Gastrocnemius medialis (tissue), 4 donors: ENCODE measurements at regions not wholly inside any gene's neighbourhood (a gene's known extent, or its start where the extent isn't known, plus 50 kb on each side); places are given as distances from the start of the nearest gene placed in this dataset.

Source experiments
- ATAC-seq, 2 donors: fragments of 150-250 bp; one replicate each; pipeline ENCODE4 v1.9.1; 2016
- DNase-seq, 2 donors: peaks; one replicate each; pipeline ENCODE4 v3.0.0-alpha.2; 2019
- H3K27ac ChIP-seq, 4 donors: fragments of 200-600 bp; sonication (generic); 1 replicate in 1 of 4; 2 replicates in 3 of 4; pipeline ENCODE4 v1.5.1; 2016 to 2018; ENCODE audit warnings: mild to moderate bottlenecking in 2 of 4, moderate library complexity in 1 of 4
- H3K27me3 ChIP-seq, 3 donors: fragments of 200-600 bp; sonication (generic) in 2 of 3; 1 replicate in 1 of 3; 2 replicates in 2 of 3; pipeline versions ENCODE4 v1.5.1 to v1.6.0; 2016 to 2019; ENCODE audit warnings: mild to moderate bottlenecking in 1 of 3, moderate library complexity in 1 of 3
- H3K36me3 ChIP-seq, 2 donors: fragments of 200-600 bp; sonication (generic) in 1 of 2; one replicate each; pipeline ENCODE4 v1.5.1; 2017 to 2018
- H3K4me1 ChIP-seq, 2 donors: fragments of 200-600 bp; sonication (generic) in 1 of 2; one replicate each; pipeline ENCODE4 v1.5.1; 2016 to 2017; ENCODE audit warnings: mild to moderate bottlenecking in 2 of 2
- H3K4me3 ChIP-seq, 4 donors: fragments of 200-600 bp; sonication (generic) in 3 of 4; 1 replicate in 1 of 4; 2 replicates in 3 of 4; pipeline ENCODE4 v1.5.1; 2016 to 2019; ENCODE audit warnings: mild to moderate bottlenecking in 2 of 4
- H3K9me3 ChIP-seq, 3 donors: fragments of 200-600 bp; sonication (generic) in 2 of 3; 1 replicate in 1 of 3; 2 replicates in 2 of 3; pipeline ENCODE4 v1.5.1; 2016 to 2019
- POLR2A ChIP-seq, 2 donors: fragments of 450-650 bp; IDR thresholded peaks; one replicate each; pipeline ENCODE4 v1.6.1; 2017; ENCODE audit warnings: antibody characterized with exemption in 2 of 2, mild to moderate bottlenecking in 2 of 2, moderate library complexity in 2 of 2
- in situ Hi-C, 4 donors: fragments of 200-750 bp; cut with MboI; loops; one replicate each; pipeline versions ENCODE4 v1.15.0 to v1.8.0; 2017; ENCODE audit warnings: low sequenced_read_pairs in 4 of 4
- intact Hi-C: fragments of 100-400 bp; cut with DNase I; formaldehyde crosslinking; loops from one replicate; pipeline ENCODE4 v1.15.1; 2023; ENCODE audit warnings: low total_unique reads
- TF ChIP-seq, protein P1 (sequence below), 5 experiments: fragments of 450-650 bp in 3 of 5; fragments of 200-600 bp in 2 of 5; sonication (generic) in 2 of 5; IDR thresholded peaks in 4 of 5; conservative IDR thresholded peaks in 1 of 5; 1 replicate in 4 of 5; 2 replicates in 1 of 5; pipeline ENCODE4 v1.5.1; 2016 to 2019; ENCODE audit warnings: antibody characterized with exemption in 5 of 5, mild to moderate bottlenecking in 3 of 5, moderate library complexity in 3 of 5

DNA sequence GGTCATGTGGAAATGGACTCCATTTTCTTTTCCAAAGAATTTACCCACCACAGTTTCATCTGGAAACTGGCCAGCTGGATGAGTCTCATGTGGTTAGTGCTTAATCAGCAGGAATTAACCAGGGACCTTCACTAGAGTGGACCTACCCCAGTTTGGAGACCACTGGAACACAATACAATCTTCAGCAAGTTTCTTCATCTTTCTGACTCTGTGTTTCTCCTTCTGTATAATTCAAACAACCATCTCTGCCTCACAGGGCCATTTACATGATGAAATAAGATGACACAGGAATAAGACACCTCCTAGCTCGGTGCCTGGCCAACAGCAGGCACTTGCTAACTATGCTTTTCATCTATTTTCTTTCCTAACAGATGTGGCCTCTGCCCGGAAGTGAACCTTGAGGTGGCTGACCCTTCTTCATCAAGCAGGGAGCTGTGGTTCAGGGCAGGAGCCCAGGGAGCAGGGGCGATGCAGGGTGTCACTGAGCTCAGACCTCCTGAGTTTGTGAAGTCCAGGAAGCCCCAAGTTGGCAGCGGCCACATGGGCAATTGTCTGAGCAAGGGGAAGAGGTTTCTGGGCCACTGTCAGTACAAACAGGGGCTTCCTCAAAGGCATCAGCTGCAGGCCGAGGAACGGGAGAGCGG, 98.8 kb downstream of the SOD2 start:
- H3K27ac ChIP-seq = no peak overlapping the region
- no peaks in the 10 kb centered on the region for H3K4me1 ChIP-seq
- no peak for DNase-seq
- H3K36me3 ChIP-seq = peaks cover 0 to 3% of the 10 kb centered on the region in 2 donors
- no peak overlapping the region for H3K4me3 ChIP-seq
- no peaks in the 10 kb centered on the region for H3K27me3 ChIP-seq
- TF ChIP-seq, protein P1, sequence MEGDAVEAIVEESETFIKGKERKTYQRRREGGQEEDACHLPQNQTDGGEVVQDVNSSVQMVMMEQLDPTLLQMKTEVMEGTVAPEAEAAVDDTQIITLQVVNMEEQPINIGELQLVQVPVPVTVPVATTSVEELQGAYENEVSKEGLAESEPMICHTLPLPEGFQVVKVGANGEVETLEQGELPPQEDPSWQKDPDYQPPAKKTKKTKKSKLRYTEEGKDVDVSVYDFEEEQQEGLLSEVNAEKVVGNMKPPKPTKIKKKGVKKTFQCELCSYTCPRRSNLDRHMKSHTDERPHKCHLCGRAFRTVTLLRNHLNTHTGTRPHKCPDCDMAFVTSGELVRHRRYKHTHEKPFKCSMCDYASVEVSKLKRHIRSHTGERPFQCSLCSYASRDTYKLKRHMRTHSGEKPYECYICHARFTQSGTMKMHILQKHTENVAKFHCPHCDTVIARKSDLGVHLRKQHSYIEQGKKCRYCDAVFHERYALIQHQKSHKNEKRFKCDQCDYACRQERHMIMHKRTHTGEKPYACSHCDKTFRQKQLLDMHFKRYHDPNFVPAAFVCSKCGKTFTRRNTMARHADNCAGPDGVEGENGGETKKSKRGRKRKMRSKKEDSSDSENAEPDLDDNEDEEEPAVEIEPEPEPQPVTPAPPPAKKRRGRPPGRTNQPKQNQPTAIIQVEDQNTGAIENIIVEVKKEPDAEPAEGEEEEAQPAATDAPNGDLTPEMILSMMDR (IDR thresholded peaks at IDR 0.05 in 4 of 5, conservative IDR thresholded peaks at IDR 0.05 in 1 of 5) = no peak
- H3K9me3 ChIP-seq = no peaks in the 10 kb centered on the region
- in situ Hi-C loops = no loop called here
- intact Hi-C loops = no loop called here
- ATAC-seq = no peak

DNA sequence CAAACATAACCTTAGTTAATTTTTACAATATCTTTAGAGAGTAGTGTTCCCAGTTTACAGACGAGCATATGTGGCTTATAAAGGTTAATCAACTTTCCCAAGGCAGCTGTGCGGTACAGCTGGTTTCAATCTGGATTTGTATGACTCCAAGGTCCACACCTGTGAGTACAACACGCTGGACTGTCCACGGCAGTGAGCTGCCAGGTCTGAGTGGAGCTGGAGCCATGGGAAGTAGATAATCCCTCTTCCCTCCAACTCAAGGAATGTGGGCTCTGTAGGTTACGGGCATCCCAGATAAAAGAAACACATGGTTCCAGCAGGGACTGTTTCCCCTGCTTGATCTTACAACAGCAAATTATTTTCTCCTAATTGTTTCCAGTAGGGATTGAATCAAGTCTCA, 102.2 kb downstream of the SOD2 start:
- intact Hi-C loops = no loop called here
- peaks cover 0 to 14% of the 10 kb centered on the region in 2 donors for H3K36me3 ChIP-seq
- no peak overlapping the region for H3K27ac ChIP-seq
- in situ Hi-C loops = no loop called here
- no peak overlapping the region for H3K4me3 ChIP-seq
- no peak for ATAC-seq
- no peaks in the 10 kb centered on the region for H3K4me1 ChIP-seq
- DNase-seq = no peak
- H3K9me3 ChIP-seq = no peaks in the 10 kb centered on the region
- H3K27me3 ChIP-seq = no peaks in the 10 kb centered on the region
- TF ChIP-seq, protein P1 (IDR thresholded peaks at IDR 0.05 in 4 of 5, conservative IDR thresholded peaks at IDR 0.05 in 1 of 5) = no peak
- no peak for TF ChIP-seq POLR2A (IDR thresholded peaks at IDR 0.05)

DNA sequence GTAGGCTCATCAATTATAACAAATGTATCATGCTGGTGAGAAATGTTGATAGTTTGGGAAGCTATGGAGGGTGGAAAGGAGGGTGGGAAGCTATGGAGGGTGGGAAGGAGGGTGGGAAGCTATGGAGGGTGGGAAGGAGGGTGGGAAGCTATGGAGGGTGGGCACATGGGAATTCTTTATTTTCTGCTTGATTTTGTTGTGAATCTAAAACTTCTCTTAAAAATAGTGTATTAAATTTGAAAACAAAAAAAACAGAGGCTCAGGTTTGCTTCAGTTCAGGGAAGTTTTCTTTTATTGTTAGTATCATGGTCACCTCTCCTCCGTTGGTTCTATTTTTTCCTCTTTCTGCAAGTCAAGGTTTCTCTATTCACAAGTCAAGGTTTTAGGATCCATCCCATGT, 106.4 kb downstream of the SOD2 start:
- no peak for DNase-seq

DNA sequence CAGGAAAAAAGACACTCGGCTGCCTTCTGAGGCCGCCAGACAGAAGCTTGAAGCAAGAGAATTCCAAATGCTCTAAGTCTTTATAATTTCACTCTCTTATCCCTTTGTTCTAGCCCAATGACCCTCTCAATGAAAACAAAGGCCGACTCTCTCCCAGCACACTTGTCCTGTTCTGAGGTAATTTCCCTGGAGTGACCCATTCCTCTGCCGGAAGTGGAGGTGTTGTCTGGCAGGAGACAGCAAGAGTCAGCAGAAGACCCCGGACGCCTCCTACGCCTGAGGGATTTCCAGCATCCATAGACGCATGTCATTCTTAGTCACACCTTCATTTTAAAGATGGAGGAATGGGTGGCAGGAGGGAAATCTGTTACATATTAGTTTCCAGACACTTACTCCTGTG, 110.3 kb downstream of the SOD2 start:
- Histone ChIP-seq H3K4me3 (no peak overlapping the region), H3K36me3 (no peaks in the 10 kb centered on the region), H3K4me1 (no peaks in the 10 kb centered on the region), H3K27me3 (no peaks in the 10 kb centered on the region), H3K27ac (no peak overlapping the region), H3K9me3 (no peaks in the 10 kb centered on the region)
- in situ Hi-C loops = no loop called here
- ATAC-seq (no peak), DNase-seq (no peak)
- intact Hi-C loops = no loop called here
- no peak for TF ChIP-seq POLR2A (IDR thresholded peaks at IDR 0.05)
- TF ChIP-seq, protein P1 (IDR thresholded peaks at IDR 0.05 in 4 of 5, conservative IDR thresholded peaks at IDR 0.05 in 1 of 5) = no peak

More for the DNA sequence above, 106.4 kb downstream of the SOD2 start:
- TF ChIP-seq, protein P1 (IDR thresholded peaks at IDR 0.05 in 4 of 5, conservative IDR thresholded peaks at IDR 0.05 in 1 of 5) = no peak
- no peak for TF ChIP-seq POLR2A (IDR thresholded peaks at IDR 0.05)
- intact Hi-C loops (no loop called here), in situ Hi-C loops (no loop called here)
- H3K27me3 ChIP-seq = no peaks in the 10 kb centered on the region
- H3K4me3 ChIP-seq = no peak overlapping the region
- peaks cover 0 to 14% of the 10 kb centered on the region in 2 donors for H3K36me3 ChIP-seq
- H3K9me3 ChIP-seq = no peaks in the 10 kb centered on the region
- no peaks in the 10 kb centered on the region for H3K4me1 ChIP-seq
- no peak for ATAC-seq
- no peak overlapping the region for H3K27ac ChIP-seq

DNA sequence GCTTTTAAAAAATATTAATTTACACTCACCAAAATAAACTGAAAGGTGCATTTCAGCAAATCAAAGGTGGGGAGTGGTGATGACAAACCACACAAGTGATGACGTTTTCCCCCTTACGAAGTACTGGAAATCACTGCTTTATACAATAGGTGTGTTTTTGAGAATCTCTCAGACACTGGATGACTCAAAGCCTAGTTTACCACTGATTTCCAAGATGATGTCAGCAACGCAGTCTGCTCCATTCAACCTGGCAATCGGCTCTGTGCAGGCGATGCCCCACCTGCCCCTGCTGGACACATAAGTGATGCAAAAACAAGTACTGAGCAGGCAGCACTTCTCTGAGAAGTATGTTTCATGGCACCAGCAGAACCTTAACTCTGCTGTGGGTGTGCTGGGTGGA, 114.4 kb downstream of the SOD2 start:
- in situ Hi-C loops (no loop called here), intact Hi-C loops (no loop called here)
- TF ChIP-seq, protein P1 (IDR thresholded peaks at IDR 0.05 in 4 of 5, conservative IDR thresholded peaks at IDR 0.05 in 1 of 5) = no peak
- TF ChIP-seq POLR2A (IDR thresholded peaks at IDR 0.05) = no peak
- Histone ChIP-seq H3K4me3 (no peak overlapping the region), H3K27me3 (no peaks in the 10 kb centered on the region), H3K36me3 (no peaks in the 10 kb centered on the region), H3K27ac (no peak overlapping the region), H3K9me3 (no peaks in the 10 kb centered on the region), H3K4me1 (no peaks in the 10 kb centered on the region)
- ATAC-seq (no peak), DNase-seq (no peak)
